Aorta (tissue), 5 donors: ENCODE measurements at regions not wholly inside any gene's neighbourhood (a gene's known extent, or its start where the extent isn't known, plus 50 kb on each side); places are given as distances from the start of the nearest gene placed in this dataset.

ENCODE experiments used
- ATAC-seq: fragments of 200-7000 bp; cut with Tn5 transposase; one replicate; pipeline ENCODE4 v1.9.1; 2022; ENCODE audit warnings: moderate library complexity; ENCODE audit not compliant: low FRiP score
- DNase-seq, 2 donors: peaks; one replicate each; pipeline ENCODE4 v3.0.0-alpha.2; 2020
- H3K27ac ChIP-seq, 2 donors: one replicate each; pipeline ENCODE4 v1.5.1; 2013; ENCODE audit warnings: low read length in 2 of 2, mild to moderate bottlenecking in 2 of 2, moderate library complexity in 2 of 2, control low read depth in 1 of 2, inconsistent platforms in 1 of 2, low read depth in 1 of 2
- H3K27me3 ChIP-seq, 2 donors: one replicate each; pipeline ENCODE4 v1.6.1; 2013; ENCODE audit warnings: control low read depth in 1 of 2, low read length in 1 of 2, mild to moderate bottlenecking in 1 of 2, moderate library complexity in 1 of 2; ENCODE audit not compliant: insufficient read depth in 2 of 2, control insufficient read depth in 1 of 2
- H3K36me3 ChIP-seq, 2 donors: one replicate each; pipeline ENCODE4 v1.6.1; 2013; ENCODE audit warnings: control low read depth in 1 of 2, low read length in 1 of 2, mild to moderate bottlenecking in 1 of 2; ENCODE audit not compliant: insufficient read depth in 2 of 2, control insufficient read depth in 1 of 2
- H3K4me1 ChIP-seq, 2 donors: one replicate each; pipeline ENCODE4 v1.6.1; 2013; ENCODE audit warnings: low read length in 2 of 2, control low read depth in 1 of 2, mild to moderate bottlenecking in 1 of 2, moderate library complexity in 1 of 2; ENCODE audit not compliant: insufficient read depth in 2 of 2, control insufficient read depth in 1 of 2
- H3K4me3 ChIP-seq, 2 donors: one replicate each; pipeline ENCODE4 v1.5.1; 2013; ENCODE audit warnings: low read length in 2 of 2, control low read depth in 1 of 2, mild to moderate bottlenecking in 1 of 2
- H3K9me3 ChIP-seq: one replicate; pipeline ENCODE4 v1.6.1; 2013; ENCODE audit warnings: mild to moderate bottlenecking, low read length; ENCODE audit not compliant: control insufficient read depth
- WGBS, 2 donors: extraction: QIAGEN DNeasy Blood & Tissue Kit; methylation state at CpG; one replicate each; pipeline ENCODE4 v1.1.7; 2013; 5-methylcytosine and 5-hydroxymethylcytosine counted together
- intact Hi-C, 2 donors: fragments of 100-400 bp; cut with DNase I; formaldehyde crosslinking; loops; one replicate each; pipeline versions ENCODE4 v1.14.2 to v1.15.0; 2022
- donor health status: healthy with polysubstance abuse.
- donor health status: Bipolar disorder and iron deficiency.
- donor health status: DM: no; HTN: no; CAD: no.
- donor health status: DM: no; HTN: no; CAD: no.
- donor health status: DM: yes; HTN: yes; CAD: no.

DNA sequence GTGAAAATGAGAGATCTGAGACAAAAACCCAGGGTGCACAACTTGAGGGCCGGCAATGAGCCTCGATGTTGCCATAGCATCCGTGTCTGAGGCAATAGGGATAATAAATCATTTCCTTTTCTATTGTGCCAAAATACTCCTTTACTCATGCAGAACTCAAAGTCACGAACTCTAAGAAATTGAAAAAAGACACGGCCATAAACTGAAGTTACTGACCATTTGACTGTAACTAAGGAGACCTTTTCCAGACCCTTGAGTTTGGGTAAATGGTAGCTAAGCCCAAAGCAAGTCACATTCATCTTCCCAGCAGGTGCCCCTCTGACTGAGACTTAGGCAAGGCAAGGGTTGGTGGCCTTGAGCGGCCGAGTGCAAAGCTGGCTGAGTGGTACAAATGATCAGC, 141.2 kb upstream of the SLCO3A1 start:
- H3K36me3 ChIP-seq: no peaks in the 10 kb centered on the region
- H3K4me1 ChIP-seq: no peaks in the 10 kb centered on the region
- no peak for DNase-seq
- H3K4me3 ChIP-seq: no peak overlapping the region
- peaks cover 3% of the 10 kb centered on the region for H3K9me3 ChIP-seq
- H3K27ac ChIP-seq: no peak overlapping the region
- 65 to 66% methylated on average over 7 of the region's 7 CpGs for WGBS, 2 donors
- H3K27me3 ChIP-seq: peaks cover 0 to 1% of the 10 kb centered on the region in 2 donors
- no peak for ATAC-seq
- intact Hi-C loops: loop anchor here in 1 of 2 donors (10.0 kb wide), 2 partner anchors 63 to 133 kb away; no protein-coding TSS in a partner anchor

DNA sequence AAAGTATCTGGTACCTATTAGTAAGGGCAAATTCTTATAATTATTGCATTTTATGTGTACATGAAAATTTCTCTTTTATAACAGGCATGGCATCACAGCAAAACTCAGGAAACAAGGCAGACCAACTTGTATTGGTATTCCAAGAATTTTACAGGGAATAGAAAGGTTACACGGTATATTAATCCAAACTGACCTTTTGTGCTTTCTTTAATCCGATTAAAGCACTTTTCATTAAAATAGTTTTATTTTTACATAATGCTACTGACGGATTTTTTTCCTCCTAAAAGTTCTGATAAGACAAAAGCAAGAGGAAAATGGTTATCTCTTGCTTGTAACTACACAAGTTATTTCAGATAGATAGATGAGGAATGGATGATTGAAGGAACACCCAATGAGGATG, 137.0 kb upstream of the SLCO3A1 start:
- Histone ChIP-seq H3K36me3 (no peaks in the 10 kb centered on the region), H3K4me3 (no peak overlapping the region), H3K4me1 (no peaks in the 10 kb centered on the region), H3K9me3 (peaks cover 3% of the 10 kb centered on the region), H3K27me3 (peaks cover 0 to 1% of the 10 kb centered on the region in 2 donors), H3K27ac (no peak overlapping the region)
- ATAC-seq (no peak), DNase-seq (no peak)
- WGBS, 2 donors: 34 to 39% methylated on average over 3 of the region's 3 CpGs
- intact Hi-C loops: loop anchor here in 1 of 2 donors (10.0 kb wide), 2 partner anchors 58 to 128 kb away; no protein-coding TSS in a partner anchor

DNA sequence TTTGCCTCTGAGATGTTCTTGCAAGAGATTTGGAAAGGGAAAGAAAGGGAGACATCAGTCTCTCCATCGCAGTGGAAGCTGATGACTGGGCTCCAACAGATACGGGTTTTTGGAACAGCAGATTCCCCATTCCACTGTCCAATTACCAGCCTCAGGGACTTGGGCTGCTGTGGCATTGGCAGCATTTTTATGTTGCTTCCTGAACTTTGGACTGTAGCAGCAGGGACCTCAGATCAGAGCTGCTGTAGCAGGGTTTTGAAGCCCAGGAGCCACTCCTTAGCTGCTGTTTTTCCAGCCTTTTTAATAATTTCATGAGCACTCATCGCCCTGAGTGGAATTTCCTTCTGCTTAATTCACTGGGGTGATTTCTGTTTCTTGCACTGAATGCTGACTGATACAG, 135.7 kb upstream of the SLCO3A1 start:
- peaks cover 3% of the 10 kb centered on the region for H3K9me3 ChIP-seq
- DNase-seq: no peak
- ATAC-seq: no peak
- intact Hi-C loops: loop anchor here in 1 of 2 donors (10.0 kb wide), 2 partner anchors 57 to 127 kb away; no protein-coding TSS in a partner anchor
- H3K4me3 ChIP-seq: no peak overlapping the region
- WGBS, 2 donors: 68% methylated on average over 3 of the region's 3 CpGs
- peaks cover 0 to 2% of the 10 kb centered on the region in 2 donors for H3K27me3 ChIP-seq
- H3K36me3 ChIP-seq: no peaks in the 10 kb centered on the region
- no peak overlapping the region for H3K27ac ChIP-seq
- no peaks in the 10 kb centered on the region for H3K4me1 ChIP-seq

- Histone ChIP-seq H3K27ac (no peak overlapping the region), H3K4me3 (no peak overlapping the region), H3K9me3 (peaks cover 1% of the 10 kb centered on the region), H3K36me3 (no peaks in the 10 kb centered on the region), H3K4me1 (no peaks in the 10 kb centered on the region), H3K27me3 (peaks cover 0 to 1% of the 10 kb centered on the region in 2 donors)
- WGBS, 2 donors: 79 to 85% methylated on average over 6 of the region's 6 CpGs
- DNase-seq: no peak
- no peak for ATAC-seq
- intact Hi-C loops: no loop called here
These were observed 129.5 kb upstream of the SLCO3A1 start for GRCh38 chr15:91723959-91724358.

DNA sequence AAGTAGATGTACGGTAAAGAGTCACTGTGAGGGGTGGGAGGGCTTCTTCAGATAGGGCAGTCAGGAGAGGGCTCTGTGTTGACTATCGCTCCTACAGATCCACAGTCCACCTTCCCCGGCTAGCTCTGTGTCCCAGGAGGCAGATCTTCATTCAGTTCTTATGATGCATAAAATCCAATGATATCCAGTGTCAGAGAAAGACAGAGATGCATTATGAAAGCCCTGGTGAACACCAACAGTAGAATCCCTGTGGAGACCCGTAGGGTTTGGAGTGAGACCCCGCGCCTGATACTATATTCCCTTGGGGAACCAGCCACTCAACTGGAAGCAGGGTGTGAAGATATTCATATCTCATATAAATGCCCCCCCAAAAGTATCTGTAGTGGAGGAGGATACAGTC, 119.8 kb upstream of the SLCO3A1 start:
- no peak for DNase-seq
- Histone ChIP-seq H3K4me1 (no peaks in the 10 kb centered on the region), H3K27ac (no peak overlapping the region), H3K9me3 (peaks cover 2% of the 10 kb centered on the region), H3K36me3 (no peaks in the 10 kb centered on the region), H3K4me3 (no peak overlapping the region), H3K27me3 (peaks cover 0 to 1% of the 10 kb centered on the region in 2 donors)
- whole genome bisulfite sequencing, 2 donors: 85% methylated on average over 6 of the region's 6 CpGs
- no peak for ATAC-seq
- intact Hi-C loops: no loop called here

- DNase-seq: no peak
- Histone ChIP-seq H3K27ac (no peak overlapping the region), H3K36me3 (no peaks in the 10 kb centered on the region), H3K27me3 (peaks cover 0 to 1% of the 10 kb centered on the region in 2 donors), H3K4me3 (no peak overlapping the region), H3K4me1 (no peaks in the 10 kb centered on the region), H3K9me3 (no peaks in the 10 kb centered on the region)
- intact Hi-C loops: no loop called here
- WGBS, 2 donors: 56 to 59% methylated on average over 13 of the region's 13 CpGs
- no peak for ATAC-seq
These were observed 116.2 kb upstream of the SLCO3A1 start for GRCh38 chr15:91737151-91737818.

- no peak overlapping the region for H3K4me3 ChIP-seq
- H3K9me3 ChIP-seq: no peaks in the 10 kb centered on the region
- no peaks in the 10 kb centered on the region for H3K36me3 ChIP-seq
- ATAC-seq (no peak), DNase-seq (no peak)
- WGBS, 2 donors: 59 to 65% methylated on average over 7 of the region's 7 CpGs
- H3K4me1 ChIP-seq: no peaks in the 10 kb centered on the region
- no peaks in the 10 kb centered on the region for H3K27me3 ChIP-seq
- no peak overlapping the region for H3K27ac ChIP-seq
- intact Hi-C loops: no loop called here
These were observed 111.5 kb upstream of the SLCO3A1 start for GRCh38 chr15:91741986-91742385.

- no peaks in the 10 kb centered on the region for H3K4me1 ChIP-seq
- H3K9me3 ChIP-seq: no peaks in the 10 kb centered on the region
- no peak overlapping the region for H3K4me3 ChIP-seq
- intact Hi-C loops: no loop called here
- WGBS, 2 donors: 25 to 44% methylated on average over 2 of the region's 2 CpGs
- no peaks in the 10 kb centered on the region for H3K27me3 ChIP-seq
- ATAC-seq (no peak), DNase-seq (no peak)
- no peaks in the 10 kb centered on the region for H3K36me3 ChIP-seq
- H3K27ac ChIP-seq: no peak overlapping the region
These were observed 101.9 kb upstream of the SLCO3A1 start for GRCh38 chr15:91751611-91752010.

GRCh38 chr15:91752081-91752785, 101.3 kb upstream of the SLCO3A1 start:
- H3K36me3 ChIP-seq: no peaks in the 10 kb centered on the region
- H3K9me3 ChIP-seq: no peaks in the 10 kb centered on the region
- DNase-seq (no peak), ATAC-seq (no peak)
- H3K27me3 ChIP-seq: no peaks in the 10 kb centered on the region
- H3K4me3 ChIP-seq: no peak overlapping the region
- 77 to 78% methylated on average over 8 of the region's 8 CpGs for WGBS, 2 donors
- H3K27ac ChIP-seq: no peak overlapping the region
- intact Hi-C loops: no loop called here
- no peaks in the 10 kb centered on the region for H3K4me1 ChIP-seq
